NCI-H146 (cell line): ENCODE measurements at regions not wholly inside any gene's neighbourhood (a gene's known extent, or its start where the extent isn't known, plus 50 kb on each side); places are given as distances from the start of the nearest gene placed in this dataset.
"Not testable (repeated sequence)": the region's sequence is repeated elsewhere in the genome, so short reads cannot be mapped to it uniquely, and the experiment has no call there.

Source experiments
- DNase-seq: peaks from one replicate; lab custom pipeline; 2025; lab: John Stamatoyannopoulos, UW

GRCh38 chrX:95612350-95612749 is 1072.3 kb upstream of the DIAPH2 start:
- no peak for DNase-seq

GRCh38 chrX:95622200-95622599 is 1062.4 kb upstream of the DIAPH2 start:
- no peak for DNase-seq

- DNase-seq = no peak
Observed at GRCh38 chrX:95626748-95627147, 1057.9 kb upstream of the DIAPH2 start.

- no peak for DNase-seq
Observed at GRCh38 chrX:95628796-95629195, 1055.8 kb upstream of the DIAPH2 start.

GRCh38 chrX:95629737-95630136 is 1054.9 kb upstream of the DIAPH2 start:
- DNase-seq = no peak

GRCh38 chrX:95640226-95640625 is 1044.4 kb upstream of the DIAPH2 start:
- DNase-seq = no peak

GRCh38 chrX:95645738-95646137 is 1038.9 kb upstream of the DIAPH2 start:
- DNase-seq = no peak

- DNase-seq = no peak
Observed at GRCh38 chrX:95662200-95662599, 1022.4 kb upstream of the DIAPH2 start.

GRCh38 chrX:95666056-95666455 is 1018.6 kb upstream of the DIAPH2 start:
- no peak for DNase-seq

- DNase-seq = no peak
Observed at GRCh38 chrX:95675011-95675410, 1009.6 kb upstream of the DIAPH2 start.

GRCh38 chrX:95675794-95676193 is 1008.8 kb upstream of the DIAPH2 start:
- DNase-seq = no peak

- no peak for DNase-seq
Observed at GRCh38 chrX:95678679-95679078, 1006.0 kb upstream of the DIAPH2 start.

GRCh38 chrX:95693365-95693764 is 991.3 kb upstream of the DIAPH2 start:
- no peak for DNase-seq

- DNase-seq = no peak
Observed at GRCh38 chrX:95703696-95704095, 980.9 kb upstream of the DIAPH2 start.

- no peak for DNase-seq
Observed at GRCh38 chrX:95716841-95717240, 967.8 kb upstream of the DIAPH2 start.

- DNase-seq = no peak
Observed at GRCh38 chrX:95718746-95719145, 965.9 kb upstream of the DIAPH2 start.

GRCh38 chrX:95721011-95721410 is 963.6 kb upstream of the DIAPH2 start:
- no peak for DNase-seq

- no peak for DNase-seq
Observed at GRCh38 chrX:95728446-95728845, 956.2 kb upstream of the DIAPH2 start.

GRCh38 chrX:95729401-95729800 is 955.2 kb upstream of the DIAPH2 start:
- no peak for DNase-seq

GRCh38 chrX:95733426-95733825 is 951.2 kb upstream of the DIAPH2 start:
- DNase-seq = no peak

GRCh38 chrX:95754411-95754810 is 930.2 kb upstream of the DIAPH2 start:
- no peak for DNase-seq

- DNase-seq = no peak
Observed at GRCh38 chrX:95760356-95760755, 924.3 kb upstream of the DIAPH2 start.

- DNase-seq = no peak
Observed at GRCh38 chrX:95762716-95763115, 921.9 kb upstream of the DIAPH2 start.

GRCh38 chrX:95764972-95765451 is 919.6 kb upstream of the DIAPH2 start:
- peak; percentile 1 for DNase-seq

GRCh38 chrX:95771198-95771597 is 913.4 kb upstream of the DIAPH2 start:
- DNase-seq = not testable (repeated sequence)
